Neural progenitor cell (in vitro differentiated cells): ENCODE measurements at regions not wholly inside any gene's neighbourhood (a gene's known extent, or its start where the extent isn't known, plus 50 kb on each side); places are given as distances from the start of the nearest gene placed in this dataset.

Experiments used
- CTCF ChIP-seq: fragments of 200-600 bp; sonication (generic); IDR thresholded peaks from 2 replicates; pipeline ENCODE4 v1.5.1; 2017; ENCODE audit warnings: antibody characterized with exemption, mild to moderate bottlenecking
- EZH2 ChIP-seq: fragments of 200-600 bp; sonication (generic); IDR thresholded peaks from 2 replicates; pipeline ENCODE4 v1.6.1; 2017; ENCODE audit warnings: antibody characterized with exemption, mild to moderate bottlenecking, moderate library complexity

- TF ChIP-seq CTCF, result no peak
- TF ChIP-seq EZH2, result no peak
These were observed 1026.4 kb upstream of the IGFBP7 start for GRCh38 chr4:58136604-58137003.
